Brain microvascular endothelial cell (primary cell): ENCODE measurements at regions not wholly inside any gene's neighbourhood (a gene's known extent, or its start where the extent isn't known, plus 50 kb on each side); places are given as distances from the start of the nearest gene placed in this dataset.

ENCODE experiments used
- DNase-seq: peaks from one replicate; pipeline ENCODE4 v3.0.0-alpha.2; 2020
- H3K27ac ChIP-seq: fragments of 250-450 bp; sonication (Bioruptor Pico); 2 replicates; pipeline ENCODE4 v1.5.1; 2020; ENCODE audit warnings: mild to moderate bottlenecking, moderate library complexity
- H3K27me3 ChIP-seq: fragments of 250-450 bp; sonication (Bioruptor Pico); replicated peaks from 2 replicates; pipeline ENCODE4 v1.5.1; 2020; ENCODE audit warnings: mild to moderate bottlenecking
- H3K36me3 ChIP-seq: fragments of 250-450 bp; sonication (Bioruptor Pico); replicated peaks from 2 replicates; pipeline ENCODE4 v1.5.1; 2020; ENCODE audit warnings: mild to moderate bottlenecking
- H3K4me3 ChIP-seq: 2 replicates; pipeline ENCODE4 v1.5.1; 2011; ENCODE audit warnings: low read depth, mild to moderate bottlenecking, control low read depth, low read length, moderate library complexity
- CTCF ChIP-seq: IDR thresholded peaks from 2 replicates; pipeline ENCODE4 v1.5.1; 2011; ENCODE audit warnings: low read depth, mild to moderate bottlenecking, moderate library complexity, low read length, control low read depth, inconsistent platforms; ENCODE audit errors: missing control alignments
- in situ Hi-C: cut with HindIII; loops from 2 replicates; pipeline ENCODE4 v1.10.0; 2017; ENCODE audit warnings: low sequenced_read_pairs, low pct_ligation_motif_present

GRCh38 chr10:128438417-128439063 lies 312.3 kb upstream of the MKI67 start:
- no peaks in the 10 kb centered on the region for H3K36me3 ChIP-seq
- TF ChIP-seq CTCF = no peak
- no peak overlapping the region for H3K4me3 ChIP-seq
- no peak overlapping the region for H3K27ac ChIP-seq
- no peaks in the 10 kb centered on the region for H3K27me3 ChIP-seq
- in situ Hi-C loops = no loop called here
- DNase-seq = no peak

GRCh38 chr10:128440513-128441160 lies 314.4 kb upstream of the MKI67 start:
- Histone ChIP-seq H3K36me3 (no peaks in the 10 kb centered on the region), H3K27me3 (no peaks in the 10 kb centered on the region), H3K27ac (no peak overlapping the region), H3K4me3 (no peak overlapping the region)
- in situ Hi-C loops = no loop called here
- no peak for TF ChIP-seq CTCF
- no peak for DNase-seq

GRCh38 chr10:128443925-128444518 lies 317.8 kb upstream of the MKI67 start:
- no peak overlapping the region for H3K27ac ChIP-seq
- H3K36me3 ChIP-seq = no peaks in the 10 kb centered on the region
- DNase-seq = no peak
- H3K4me3 ChIP-seq = no peak overlapping the region
- TF ChIP-seq CTCF = no peak
- no peaks in the 10 kb centered on the region for H3K27me3 ChIP-seq
- in situ Hi-C loops = no loop called here

GRCh38 chr10:128448796-128449195 lies 322.6 kb upstream of the MKI67 start:
- H3K27me3 ChIP-seq = no peaks in the 10 kb centered on the region
- no peak for TF ChIP-seq CTCF
- no peaks in the 10 kb centered on the region for H3K36me3 ChIP-seq

GRCh38 chr10:128451879-128452278 lies 325.7 kb upstream of the MKI67 start:
- DNase-seq = no peak
- no peaks in the 10 kb centered on the region for H3K36me3 ChIP-seq
- H3K4me3 ChIP-seq = no peak overlapping the region
- no peak overlapping the region for H3K27ac ChIP-seq
- no peaks in the 10 kb centered on the region for H3K27me3 ChIP-seq
- no peak for TF ChIP-seq CTCF
- in situ Hi-C loops = no loop called here

More at GRCh38 chr10:128448796-128449195, 322.6 kb upstream of the MKI67 start:
- Histone ChIP-seq H3K27ac (no peak overlapping the region), H3K4me3 (no peak overlapping the region)
- no peak for DNase-seq
- in situ Hi-C loops = no loop called here
